HG03457 (cell line): ENCODE measurements at regions not wholly inside any gene's neighbourhood (a gene's known extent, or its start where the extent isn't known, plus 50 kb on each side); places are given as distances from the start of the nearest gene placed in this dataset.

ENCODE experiments used
- ATAC-seq: cut with Tn5 transposase; IDR thresholded peaks from one replicate; pipeline ENCODE4 v1.9.1; 2021; ENCODE audit warnings: moderate number of reproducible peaks; ENCODE audit not compliant: unreplicated experiment

DNA sequence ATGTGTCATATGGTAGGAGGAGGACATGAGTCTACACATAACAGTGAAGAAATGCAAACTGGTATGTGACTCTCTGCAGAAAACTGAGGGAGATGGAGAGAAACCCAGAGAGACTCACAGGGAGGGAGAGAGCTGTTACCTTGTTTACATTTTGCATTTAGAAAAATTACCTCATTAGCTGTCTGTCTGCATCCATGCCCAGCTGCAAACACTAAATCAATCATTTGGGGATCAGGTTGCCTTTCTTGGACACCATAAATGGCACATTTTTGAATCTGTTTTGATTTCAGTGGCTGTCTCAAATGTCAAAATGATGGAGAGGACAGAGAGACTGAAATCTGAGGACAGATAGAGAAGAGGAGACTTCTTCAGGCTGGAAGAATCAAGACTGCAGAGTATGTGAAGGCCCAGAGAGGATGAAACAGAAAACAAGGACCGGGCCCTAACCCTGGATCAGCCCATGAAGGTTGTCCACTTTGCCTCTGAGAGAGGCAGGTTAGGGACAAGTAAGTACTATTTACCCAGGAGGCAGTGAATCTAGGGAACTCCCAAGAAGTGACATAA lies 92.2 kb downstream of the UNC5CL start:
- no peak for ATAC-seq

DNA sequence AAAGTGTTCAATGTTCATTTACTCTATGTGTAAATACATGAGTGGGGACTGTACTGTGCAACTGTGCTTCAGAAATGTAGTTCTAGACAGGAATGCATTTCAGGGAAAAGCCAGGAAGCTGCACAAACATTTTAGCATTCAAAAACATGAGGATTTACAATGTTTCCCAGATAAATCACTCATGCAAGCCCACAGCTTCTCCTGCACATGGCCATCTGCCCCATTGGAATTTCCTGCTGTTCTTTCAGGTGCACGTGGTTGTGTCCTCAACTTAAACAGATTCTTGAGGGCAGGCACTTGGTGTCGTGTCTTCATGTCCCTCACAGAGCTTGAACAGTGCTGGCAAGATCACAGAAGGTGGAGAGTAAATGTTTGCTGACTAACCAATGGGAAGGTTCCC lies 101.5 kb downstream of the UNC5CL start:
- no peak for ATAC-seq

- no peak for ATAC-seq
These were observed 102.2 kb downstream of the UNC5CL start for GRCh38 chr6:40936818-40937251.

- ATAC-seq = no peak
These were observed 105.2 kb downstream of the UNC5CL start for GRCh38 chr6:40933864-40934263.

DNA sequence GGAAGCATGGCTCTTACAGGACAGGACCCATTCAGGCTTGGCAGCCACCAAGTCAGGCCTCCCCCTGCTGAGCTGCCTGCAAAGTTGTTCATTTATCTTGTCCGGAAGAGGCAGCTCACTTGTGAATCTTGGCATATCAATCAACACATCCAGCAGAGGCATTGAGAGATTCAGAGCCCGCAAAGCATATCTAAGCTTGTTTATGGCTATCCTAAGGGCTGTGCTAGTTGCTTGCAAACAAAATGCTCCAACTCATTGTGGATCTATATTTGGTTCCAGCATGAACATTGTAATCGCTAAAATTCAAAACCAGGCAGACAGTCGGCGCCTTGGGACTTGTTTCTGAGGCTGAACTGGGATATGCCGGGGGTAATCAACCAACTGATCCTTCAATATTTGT lies 106.1 kb downstream of the UNC5CL start:
- ATAC-seq = no peak

DNA sequence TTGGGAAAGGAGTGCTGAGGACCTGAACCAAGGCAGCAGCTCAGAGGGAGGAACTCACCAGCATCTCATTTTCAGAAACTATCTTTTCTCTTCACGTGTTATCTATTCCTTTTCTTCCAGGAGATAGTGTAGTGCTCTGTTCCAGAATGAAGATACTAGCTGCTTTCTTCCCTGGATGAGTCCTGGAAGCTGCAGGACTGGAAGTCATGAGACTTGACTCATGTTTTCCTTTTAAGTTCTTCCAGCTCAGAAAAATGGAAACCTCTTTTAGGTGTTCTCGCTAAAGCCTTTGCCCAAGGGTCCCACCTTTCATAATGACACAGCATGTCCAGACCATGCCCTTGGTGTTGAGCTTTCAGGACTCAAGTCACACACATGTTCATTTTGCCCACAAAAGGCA lies 106.7 kb downstream of the UNC5CL start:
- ATAC-seq = no peak

GRCh38 chr6:40931931-40932330 lies 107.1 kb downstream of the UNC5CL start:
- ATAC-seq = no peak

- ATAC-seq = no peak
These were observed 108.5 kb downstream of the UNC5CL start for GRCh38 chr6:40930555-40930954.

DNA sequence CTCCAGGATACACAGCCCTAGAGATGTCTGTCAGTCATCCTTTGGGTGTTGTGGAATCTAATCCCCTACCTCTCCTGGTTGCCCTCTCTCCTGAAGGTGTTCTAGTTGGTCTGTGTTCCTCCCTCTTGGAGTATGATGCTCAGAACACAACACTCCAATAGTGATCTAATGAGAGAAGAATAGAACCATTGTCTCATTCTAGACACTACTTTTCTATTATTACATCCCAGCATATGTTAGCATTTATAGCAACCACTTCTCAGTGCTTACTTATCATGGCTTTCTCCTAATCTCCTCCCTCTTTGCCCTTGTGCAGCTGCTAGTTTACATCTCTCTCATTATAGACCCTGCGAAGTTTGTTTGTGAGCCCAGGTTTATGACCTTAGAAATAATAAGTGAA lies 109.0 kb downstream of the UNC5CL start:
- ATAC-seq = no peak

- no peak for ATAC-seq
These were observed 109.8 kb downstream of the UNC5CL start for GRCh38 chr6:40929176-40929575.

DNA sequence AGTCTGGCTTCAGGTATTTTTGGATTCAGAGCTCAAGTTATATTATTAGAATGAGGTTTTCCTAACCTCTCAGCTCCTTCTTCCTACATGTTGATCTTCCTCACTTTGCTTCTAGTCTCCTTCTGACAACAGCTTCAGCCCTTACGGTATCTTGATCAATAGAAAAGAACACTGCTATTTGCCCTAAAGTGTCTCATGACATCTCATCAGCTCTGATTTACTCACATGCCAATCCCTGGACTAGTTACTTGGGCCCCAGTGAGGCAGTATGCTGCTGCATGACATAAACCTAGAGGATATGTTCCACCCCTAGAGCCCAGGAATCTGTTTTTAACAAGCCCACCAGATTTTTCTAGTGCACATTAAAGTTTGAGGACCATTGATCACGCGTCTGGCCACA lies 110.3 kb downstream of the UNC5CL start:
- no peak for ATAC-seq

- ATAC-seq = no peak
These were observed 110.7 kb downstream of the UNC5CL start for GRCh38 chr6:40928307-40928706.

- no peak for ATAC-seq
These were observed 113.7 kb downstream of the UNC5CL start for GRCh38 chr6:40925341-40925740.

DNA sequence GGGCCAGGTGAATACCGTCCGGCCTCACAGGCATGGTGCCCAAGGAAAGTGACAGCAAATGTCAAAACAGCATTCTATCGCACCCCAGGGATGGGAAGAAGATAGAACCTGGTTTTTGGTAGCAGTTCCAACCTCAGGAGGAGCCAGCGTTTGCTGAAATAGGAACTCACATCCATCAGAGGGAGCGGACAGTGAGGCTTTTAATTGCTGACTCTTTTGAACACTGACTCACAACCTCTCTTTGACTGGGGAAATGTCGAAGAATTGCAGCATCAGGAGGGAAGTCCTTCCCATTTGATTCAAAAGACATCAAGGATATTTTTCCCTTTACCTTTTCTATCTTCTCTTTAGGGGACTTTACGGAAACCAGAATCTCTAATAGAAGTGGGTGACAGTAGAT lies 114.2 kb downstream of the UNC5CL start:
- no peak for ATAC-seq

GRCh38 chr6:40923880-40924279 lies 115.1 kb downstream of the UNC5CL start:
- ATAC-seq = no peak

- no peak for ATAC-seq
These were observed 115.7 kb downstream of the UNC5CL start for GRCh38 chr6:40923326-40923725.

DNA sequence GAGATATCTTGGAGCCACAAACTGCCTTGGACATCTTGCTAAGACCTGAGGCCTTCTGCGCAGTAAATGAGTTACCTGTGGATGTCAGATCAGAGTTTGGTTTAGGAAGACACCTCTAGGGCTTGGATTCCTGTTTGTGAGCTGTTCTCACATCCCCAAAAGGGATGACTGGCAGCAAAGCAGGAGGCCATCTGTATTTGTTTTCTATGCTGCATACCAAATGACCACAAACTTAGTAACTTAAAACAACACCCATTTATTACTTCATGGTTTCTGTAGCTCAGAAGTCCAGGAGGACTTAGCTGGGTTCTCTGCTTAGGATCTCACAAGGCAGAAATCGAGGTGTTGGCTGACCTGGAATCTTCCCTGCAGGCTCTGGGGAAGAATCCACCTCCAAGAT lies 116.7 kb downstream of the UNC5CL start:
- no peak for ATAC-seq

DNA sequence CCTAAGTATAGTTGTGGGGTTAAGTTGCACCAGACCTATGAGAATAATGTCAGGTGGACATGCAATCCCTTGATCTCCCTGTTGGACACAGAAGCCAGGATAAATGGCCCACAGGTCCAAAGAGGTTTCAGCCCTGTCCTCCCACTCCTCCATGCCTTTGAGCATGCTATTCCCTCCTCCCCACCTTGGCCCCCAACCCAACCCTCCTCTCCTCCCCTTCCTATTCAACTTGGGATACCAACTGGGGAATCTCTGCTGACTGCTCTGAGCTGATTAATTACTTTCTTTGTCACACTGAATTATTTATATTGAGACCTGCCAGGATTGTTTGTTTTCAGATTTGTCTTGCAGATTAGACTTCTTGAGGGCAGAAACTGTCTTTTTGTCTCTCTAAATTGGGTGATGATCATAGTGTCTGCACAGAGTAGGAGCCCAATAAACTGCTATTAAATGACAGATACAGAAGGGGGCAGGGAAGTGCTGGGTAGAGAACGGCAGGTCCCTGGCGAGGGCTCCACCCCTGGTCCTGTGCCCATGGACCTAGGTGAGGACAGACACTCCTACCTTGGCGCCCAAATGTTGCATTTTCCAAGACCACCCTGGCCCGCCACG lies 120.9 kb downstream of the UNC5CL start:
- no peak for ATAC-seq

DNA sequence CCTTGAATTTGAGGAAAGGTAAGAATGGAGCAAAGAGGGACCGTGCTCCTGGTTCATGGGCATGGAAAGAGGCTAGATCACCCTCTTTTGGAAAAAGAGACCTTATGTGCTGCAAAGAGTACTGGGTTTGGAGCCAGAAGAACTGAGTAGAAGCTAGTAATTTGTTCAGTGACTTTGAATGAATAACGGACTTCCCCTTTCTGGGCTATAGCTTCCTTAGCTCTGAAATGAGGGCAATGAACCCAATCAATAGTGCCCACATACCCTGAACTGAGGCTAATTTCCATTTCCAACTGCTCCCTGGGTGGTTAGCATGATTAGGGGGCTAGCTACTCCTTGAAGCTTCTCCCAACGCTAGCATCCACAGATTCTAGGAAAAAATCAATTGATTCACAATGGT lies 121.4 kb downstream of the UNC5CL start:
- no peak for ATAC-seq

DNA sequence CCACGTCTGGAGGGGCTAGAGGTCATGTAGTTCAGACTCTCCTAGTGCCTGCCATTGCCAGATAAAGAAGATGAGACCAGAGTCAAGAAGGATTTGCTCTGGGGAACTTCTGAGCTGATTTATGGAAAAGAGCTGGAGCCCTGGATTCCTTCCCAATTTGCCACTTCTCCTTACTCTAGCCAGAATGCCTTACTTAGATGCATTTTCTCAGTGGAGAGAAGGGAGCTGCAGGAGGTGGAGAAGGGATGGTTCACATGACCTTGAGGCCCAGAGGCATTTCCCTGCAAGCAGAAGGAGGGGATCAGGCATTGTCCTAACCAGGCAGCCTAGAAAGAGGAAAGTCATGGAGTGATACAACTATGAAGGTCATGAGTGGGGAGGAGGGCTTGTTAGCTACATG lies 122.2 kb downstream of the UNC5CL start:
- ATAC-seq = no peak

DNA sequence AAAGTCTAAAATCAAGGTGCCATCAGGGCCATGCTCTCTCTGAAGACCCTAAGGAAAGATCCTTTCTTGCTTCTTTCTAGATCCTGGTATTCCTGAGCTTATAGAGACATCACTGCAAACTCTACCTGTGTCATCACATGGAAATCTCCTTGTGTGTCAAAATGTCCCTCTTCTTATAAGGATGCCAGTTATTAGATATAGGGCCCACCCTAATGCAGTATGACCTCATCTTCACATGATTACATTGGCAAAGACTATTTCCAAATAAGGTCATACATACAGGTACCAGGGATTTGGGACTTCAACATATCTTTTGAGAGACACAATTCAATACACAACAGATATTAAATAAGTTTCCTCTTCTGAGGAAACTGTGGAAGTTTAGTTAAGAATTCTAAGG lies 123.9 kb downstream of the UNC5CL start:
- ATAC-seq = no peak

DNA sequence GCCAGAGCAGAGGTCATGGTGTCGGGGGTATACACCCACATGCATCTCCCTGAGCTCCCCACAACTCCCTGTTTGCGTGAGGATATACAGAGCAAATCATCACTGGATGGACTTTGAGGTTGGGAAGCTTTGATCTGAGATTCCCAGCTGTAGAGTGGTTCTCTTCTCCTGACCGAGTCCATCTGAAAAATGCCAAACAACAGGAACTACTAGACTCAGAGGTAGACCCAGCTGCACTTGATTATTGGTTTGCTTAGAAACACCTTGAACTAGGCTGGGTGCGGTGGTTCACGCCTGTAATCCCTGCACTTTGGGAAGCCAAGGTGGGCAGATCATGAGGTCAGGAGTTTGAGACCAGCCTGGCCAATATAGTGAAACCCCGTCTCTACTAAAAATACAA lies 125.0 kb downstream of the UNC5CL start:
- ATAC-seq = no peak
